GM18505 (cell line): ENCODE measurements at regions not wholly inside any gene's neighbourhood (a gene's known extent, or its start where the extent isn't known, plus 50 kb on each side); places are given as distances from the start of the nearest gene placed in this dataset.

ENCODE experiments used
- ATAC-seq: cut with Tn5 transposase; IDR thresholded peaks from one replicate; pipeline ENCODE4 v1.9.1; 2021; ENCODE audit not compliant: unreplicated experiment
- POLR2A ChIP-seq: IDR thresholded peaks from 4 replicates; pipeline ENCODE4 v1.6.1; 2011; ENCODE audit warnings: borderline replicate concordance; ENCODE audit not compliant: insufficient read depth, insufficient read length; ENCODE audit errors: extremely low read depth

DNA sequence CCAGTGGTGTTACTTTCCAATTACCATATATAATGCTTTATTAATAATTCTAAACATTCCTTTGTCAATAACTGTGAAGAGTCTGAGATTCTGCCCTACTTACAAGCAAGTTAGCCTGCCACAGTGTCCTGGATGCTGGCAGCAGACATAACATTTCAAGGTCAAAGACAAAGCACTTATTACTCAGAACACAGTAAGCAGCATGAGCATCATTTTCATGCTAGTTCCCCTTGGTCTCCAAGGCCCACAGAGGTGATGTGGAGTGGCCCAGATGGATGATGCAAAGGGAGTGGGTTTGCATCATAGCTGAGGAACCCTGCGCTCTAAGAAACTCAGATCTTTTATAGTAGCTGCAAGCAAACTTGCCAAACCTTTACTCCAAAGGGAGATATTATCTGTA is 349.7 kb downstream of the ZEB2 start:
- ATAC-seq = no peak
- no peak for TF ChIP-seq POLR2A

DNA sequence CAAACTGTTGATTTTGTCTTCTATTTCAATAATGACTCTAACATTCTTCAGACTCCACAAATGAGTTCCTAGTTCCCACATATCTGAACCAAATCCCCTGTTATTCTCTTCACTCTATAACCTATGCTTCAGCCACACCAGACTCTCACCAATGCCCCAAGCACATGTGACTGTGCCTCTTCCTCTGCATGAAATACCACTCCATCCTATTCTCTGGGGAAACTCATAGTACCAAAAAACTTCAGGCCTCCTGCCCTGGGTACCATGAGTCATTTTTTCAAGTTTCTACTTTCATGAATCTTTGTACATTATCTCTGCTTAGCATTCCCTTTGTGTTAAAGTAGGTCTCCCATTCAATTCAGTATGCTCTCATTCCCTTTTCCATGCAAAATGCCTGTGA is 353.2 kb downstream of the ZEB2 start:
- TF ChIP-seq POLR2A = no peak
- ATAC-seq = no peak

DNA sequence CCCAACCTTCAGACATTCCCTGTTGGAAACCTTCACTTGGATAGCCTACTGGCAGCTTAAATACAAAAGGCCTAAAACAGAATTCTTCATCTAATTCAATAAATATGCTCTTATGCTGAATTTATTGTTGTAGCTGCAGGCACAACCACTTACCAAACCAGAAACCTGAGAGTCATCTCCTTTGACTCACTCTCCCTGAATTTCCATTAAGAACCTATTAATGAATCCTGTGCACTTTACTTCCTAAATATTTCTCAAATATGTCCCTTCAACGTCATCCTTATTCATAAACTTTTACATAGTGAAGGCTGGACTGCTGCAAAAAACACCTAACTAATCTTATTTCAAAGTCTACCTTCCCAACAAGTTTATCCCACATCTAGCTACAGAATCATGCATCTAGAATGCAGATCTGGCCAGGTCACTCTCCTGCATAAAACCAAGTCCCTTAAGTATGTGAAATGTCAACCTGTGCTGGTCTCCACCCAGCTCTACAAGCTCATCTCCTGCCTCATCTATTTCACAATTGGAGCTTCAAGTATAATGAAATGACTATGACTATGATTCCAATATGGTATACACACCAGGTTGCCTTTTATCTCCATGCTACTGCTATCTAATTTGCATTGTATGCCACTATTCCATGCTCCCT is 354.2 kb downstream of the ZEB2 start:
- TF ChIP-seq POLR2A = no peak
- ATAC-seq = no peak

GRCh38 chr2:144163592-144163991 is 356.3 kb downstream of the ZEB2 start:
- no peak for TF ChIP-seq POLR2A
- ATAC-seq = no peak

DNA sequence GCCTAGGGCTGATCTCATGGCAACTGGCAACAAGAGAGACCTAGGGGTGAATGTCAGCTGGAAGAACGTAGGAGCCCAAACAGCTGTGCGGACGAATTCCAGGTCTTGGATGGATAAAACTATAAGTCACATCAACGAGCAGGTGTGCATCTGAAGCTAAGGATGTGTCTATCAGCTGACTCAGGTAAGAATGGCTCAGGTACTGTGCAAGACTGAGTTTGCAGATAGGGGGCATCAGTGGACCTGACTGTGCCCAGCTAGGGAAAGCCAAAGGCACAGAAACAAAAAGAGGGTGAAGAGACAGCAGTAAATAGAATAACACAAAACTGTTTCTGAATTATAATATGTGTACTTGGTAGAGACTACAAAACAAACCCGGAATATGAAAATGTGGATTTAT is 357.3 kb downstream of the ZEB2 start:
- ATAC-seq = no peak
- no peak for TF ChIP-seq POLR2A

GRCh38 chr2:144161061-144161460 is 358.9 kb downstream of the ZEB2 start:
- TF ChIP-seq POLR2A = no peak
- no peak for ATAC-seq

GRCh38 chr2:144159240-144159639 is 360.7 kb downstream of the ZEB2 start:
- ATAC-seq = no peak
- TF ChIP-seq POLR2A = no peak

DNA sequence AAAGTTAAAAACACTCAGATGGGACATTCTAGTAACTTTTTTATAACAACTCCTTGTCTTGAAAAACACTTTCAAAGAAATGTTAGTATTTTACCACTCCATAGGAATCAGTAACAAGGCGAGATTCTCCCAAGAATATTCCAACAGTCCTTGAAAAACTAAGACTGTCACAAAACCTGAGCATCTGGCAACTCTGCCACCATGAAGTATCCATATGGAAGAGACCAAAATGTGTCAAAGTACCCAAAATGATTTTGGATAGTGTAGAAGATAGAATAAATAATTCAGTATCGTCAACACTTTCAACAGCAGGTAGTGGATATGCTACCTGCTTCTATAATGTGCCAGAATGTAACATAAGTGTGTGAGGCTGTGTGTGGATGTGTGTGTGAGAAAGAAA is 361.8 kb downstream of the ZEB2 start:
- no peak for ATAC-seq
- no peak for TF ChIP-seq POLR2A

GRCh38 chr2:144156736-144157640 is 362.9 kb downstream of the ZEB2 start:
- TF ChIP-seq POLR2A = no peak
- ATAC-seq = no peak

- no peak for TF ChIP-seq POLR2A
- ATAC-seq = no peak
Observed at GRCh38 chr2:144154205-144154604, 365.7 kb downstream of the ZEB2 start.

- ATAC-seq = peak; percentile 62
Observed at GRCh38 chr2:144152817-144153271, 367.1 kb downstream of the ZEB2 start.

DNA sequence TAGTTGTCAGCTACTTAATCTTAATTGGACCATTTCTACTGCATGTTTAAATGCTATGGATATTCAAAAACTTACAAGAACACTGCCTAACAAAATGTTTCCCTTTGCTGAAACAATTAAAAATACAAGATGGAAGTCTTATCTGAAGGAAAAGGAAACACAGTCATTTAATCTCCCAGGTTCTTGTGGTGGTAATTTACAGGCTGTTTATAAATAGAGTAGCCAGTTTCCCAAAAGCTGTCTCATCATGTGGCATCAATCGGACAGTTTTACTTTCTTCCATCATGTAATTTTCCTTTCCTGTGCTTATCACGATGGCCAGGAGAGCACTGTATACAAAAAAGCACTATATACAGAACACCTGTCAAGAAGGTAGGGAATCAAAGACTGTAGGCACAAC is 368.1 kb downstream of the ZEB2 start:
- no peak for ATAC-seq
- TF ChIP-seq POLR2A = no peak

More at GRCh38 chr2:144152817-144153271, 367.1 kb downstream of the ZEB2 start:
- TF ChIP-seq POLR2A = no peak

DNA sequence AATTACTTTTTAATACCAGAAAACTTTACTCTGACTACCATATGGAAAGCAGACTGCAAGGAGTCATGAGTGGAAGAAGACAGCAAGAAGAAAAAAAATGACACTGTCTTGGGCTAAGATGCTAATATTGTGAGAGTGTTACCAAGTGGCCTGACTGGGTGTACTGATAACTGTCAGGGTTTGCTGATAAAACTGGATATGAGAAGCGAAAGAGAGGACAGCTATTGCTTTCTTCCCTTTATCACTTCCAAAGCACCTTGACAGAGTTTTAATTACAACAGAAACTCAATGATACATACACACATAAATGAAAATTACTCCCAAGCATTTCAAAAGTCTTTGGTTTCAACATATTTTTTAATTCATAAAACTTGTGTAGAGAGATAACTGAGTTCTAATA is 368.5 kb downstream of the ZEB2 start:
- TF ChIP-seq POLR2A = no peak
- ATAC-seq = no peak

DNA sequence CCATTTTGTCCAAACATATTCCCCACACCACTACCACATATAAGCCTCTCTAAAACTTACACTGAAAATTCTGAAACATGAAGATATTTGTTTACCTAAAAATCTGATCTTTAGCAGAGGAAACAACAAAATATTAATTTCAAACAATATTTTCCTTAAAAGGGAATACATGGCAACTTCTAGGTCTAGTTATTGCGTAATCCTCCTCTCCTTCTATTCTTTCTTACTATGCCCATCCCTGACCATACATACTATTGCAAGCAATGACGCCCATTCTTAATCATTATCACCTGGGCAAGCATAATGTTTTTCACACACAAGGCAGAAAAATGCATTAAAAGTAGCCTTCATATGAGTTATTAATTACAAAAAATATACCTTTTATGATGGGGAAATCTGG is 372.6 kb downstream of the ZEB2 start:
- no peak for ATAC-seq
- no peak for TF ChIP-seq POLR2A
